Epithelial cell of esophagus (primary cell): ENCODE measurements at regions not wholly inside any gene's neighbourhood (a gene's known extent, or its start where the extent isn't known, plus 50 kb on each side); places are given as distances from the start of the nearest gene placed in this dataset.

ENCODE experiments used
- DNase-seq: peaks from one replicate; pipeline ENCODE4 v3.0.0; 2010; ENCODE audit warnings: low read depth
- H3K4me3 ChIP-seq: 2 replicates; pipeline ENCODE4 v1.5.1; 2011; ENCODE audit warnings: mild to moderate bottlenecking, low read length, control low read depth
- CTCF ChIP-seq: IDR thresholded peaks from 2 replicates; pipeline ENCODE4 v1.5.1; 2011; ENCODE audit warnings: low read depth, mild to moderate bottlenecking, low read length, control low read depth, inconsistent platforms; ENCODE audit not compliant: insufficient read depth; ENCODE audit errors: missing control alignments

GRCh38 chr2:156673981-156674380 is 237.8 kb downstream of the GPD2 start:
- no peak overlapping the region for H3K4me3 ChIP-seq
- DNase-seq = no peak
- TF ChIP-seq CTCF = no peak

GRCh38 chr2:156675896-156676295 is 239.7 kb downstream of the GPD2 start:
- peak; percentile 7 for DNase-seq
- H3K4me3 ChIP-seq = no peak overlapping the region
- TF ChIP-seq CTCF = no peak

- DNase-seq = no peak
- no peak for TF ChIP-seq CTCF
- H3K4me3 ChIP-seq = no peak overlapping the region
Measured at GRCh38 chr2:156679820-156680219, 243.6 kb downstream of the GPD2 start.

- DNase-seq = peak; percentile 14
- H3K4me3 ChIP-seq = no peak overlapping the region
- TF ChIP-seq CTCF = no peak
Measured at GRCh38 chr2:156680266-156680665, 244.1 kb downstream of the GPD2 start.

- TF ChIP-seq CTCF = no peak
- DNase-seq = no peak
- H3K4me3 ChIP-seq = no peak overlapping the region
Measured at GRCh38 chr2:156687126-156687525, 250.9 kb downstream of the GPD2 start.

GRCh38 chr2:156687715-156688114 is 251.5 kb downstream of the GPD2 start:
- H3K4me3 ChIP-seq = no peak overlapping the region
- TF ChIP-seq CTCF = no peak
- DNase-seq = peak; percentile 75

GRCh38 chr2:156689939-156690338 is 253.8 kb downstream of the GPD2 start:
- no peak for TF ChIP-seq CTCF
- no peak overlapping the region for H3K4me3 ChIP-seq
- DNase-seq = no peak
